GM18858 (cell line): ENCODE measurements at regions not wholly inside any gene's neighbourhood (a gene's known extent, or its start where the extent isn't known, plus 50 kb on each side); places are given as distances from the start of the nearest gene placed in this dataset.
"Not testable (repeated sequence)": the region's sequence is repeated elsewhere in the genome, so short reads cannot be mapped to it uniquely, and the experiment has no call there.

ENCODE experiments used
- ATAC-seq: cut with Tn5 transposase; IDR thresholded peaks from one replicate; pipeline ENCODE4 v1.9.1; 2021; ENCODE audit not compliant: unreplicated experiment

DNA sequence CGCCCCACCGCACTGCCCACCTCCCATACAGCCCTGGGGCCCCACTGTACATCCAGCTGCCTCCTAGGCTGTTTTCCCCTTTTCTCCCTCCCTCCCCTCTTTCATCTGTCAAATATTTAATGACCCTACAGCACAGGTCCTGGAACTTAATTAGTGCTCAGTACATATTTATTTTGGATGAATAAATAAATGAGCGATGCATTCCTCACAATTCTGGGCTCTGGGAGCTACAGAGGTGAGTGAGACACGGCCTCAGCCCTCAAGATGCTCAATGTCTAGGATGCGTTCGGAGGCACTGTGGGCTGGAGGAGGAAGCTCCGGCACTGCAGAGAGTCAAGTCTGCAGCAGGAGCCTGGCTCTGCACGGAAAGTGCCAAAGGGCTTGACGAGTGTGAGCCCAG, 175.0 kb downstream of the FAM43A start:
- no peak for ATAC-seq

- ATAC-seq: no peak
These were observed 175.7 kb downstream of the FAM43A start for GRCh38 chr3:194861375-194861774.

- ATAC-seq: no peak
These were observed 179.4 kb downstream of the FAM43A start for GRCh38 chr3:194865061-194865460.

- no peak for ATAC-seq
These were observed 179.9 kb downstream of the FAM43A start for GRCh38 chr3:194865615-194866014.

DNA sequence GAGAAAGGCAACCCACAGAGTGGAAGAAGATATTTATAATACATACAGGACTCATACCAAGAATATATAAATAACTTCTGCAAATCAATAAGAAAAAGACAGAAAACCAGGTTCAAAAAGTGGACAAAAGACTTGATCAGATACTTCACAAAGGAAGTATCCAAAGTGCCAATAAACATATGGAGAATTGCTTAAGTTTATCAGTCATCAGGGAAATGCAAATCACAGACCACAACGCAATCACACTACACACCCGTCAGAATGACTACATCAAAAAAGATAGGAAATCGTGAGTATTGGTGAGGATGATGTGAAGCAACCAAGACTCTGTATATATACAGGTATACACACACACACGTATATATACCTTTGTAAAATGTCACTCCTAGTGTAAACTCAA, 180.6 kb downstream of the FAM43A start:
- no peak for ATAC-seq

GRCh38 chr3:194867270-194867983, 181.7 kb downstream of the FAM43A start:
- no peak for ATAC-seq

DNA sequence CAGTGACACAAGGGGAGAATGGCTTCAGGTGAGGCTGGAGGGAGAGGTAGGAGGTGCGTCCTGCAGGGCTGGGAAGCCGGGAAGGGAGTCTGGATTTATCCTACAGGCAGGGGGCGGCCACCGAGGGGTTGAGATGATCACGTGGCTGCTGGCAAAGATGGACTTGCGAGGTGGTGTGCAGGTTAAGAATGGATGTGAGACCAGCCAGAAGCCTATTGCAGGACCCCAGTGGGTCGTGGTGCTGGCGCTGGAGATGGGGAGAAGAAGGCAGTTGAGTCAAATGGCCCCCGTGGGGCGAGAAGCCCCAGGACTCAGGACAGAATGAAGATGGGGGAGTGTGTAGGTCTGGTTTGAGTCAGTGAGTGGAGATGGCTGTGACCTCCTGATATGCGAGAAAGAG, 183.1 kb downstream of the FAM43A start:
- no peak for ATAC-seq

DNA sequence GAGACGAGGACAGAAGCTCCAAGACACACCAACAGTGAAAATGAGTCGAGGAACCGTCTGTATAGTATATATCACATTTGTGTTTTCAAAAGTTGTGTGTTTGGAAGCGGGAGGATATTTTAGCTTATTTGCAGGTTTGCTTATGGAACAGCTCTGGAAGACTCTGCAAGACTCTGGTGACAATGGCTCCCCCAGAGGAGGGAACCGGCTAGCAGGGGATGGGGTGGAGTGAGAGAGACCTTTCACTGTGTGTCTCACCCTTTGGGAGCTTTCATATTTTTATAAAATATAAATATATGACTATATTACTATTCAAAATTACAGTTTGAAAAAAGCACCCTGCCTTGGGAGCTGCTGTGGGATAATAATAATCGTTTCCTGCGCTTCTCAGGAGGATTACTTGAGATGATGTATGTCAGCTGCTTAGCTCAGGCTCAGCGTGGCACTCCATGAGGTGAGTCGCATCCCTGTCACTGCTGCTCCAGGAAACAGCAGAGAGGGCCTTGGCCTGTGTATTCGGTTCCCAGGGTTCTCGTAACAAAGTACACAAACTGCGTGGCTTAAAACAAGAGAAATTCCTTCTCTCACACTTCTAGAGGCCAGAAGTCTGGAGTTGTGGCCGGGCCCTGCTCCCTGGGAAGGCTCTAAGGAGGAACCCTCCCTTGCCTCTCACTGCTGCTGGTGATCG, 183.9 kb downstream of the FAM43A start:
- ATAC-seq: no peak

GRCh38 chr3:194870394-194871110, 184.9 kb downstream of the FAM43A start:
- no peak for ATAC-seq

- no peak for ATAC-seq
These were observed 185.6 kb downstream of the FAM43A start for GRCh38 chr3:194871143-194871863.

- ATAC-seq: no peak
These were observed 186.4 kb downstream of the FAM43A start for GRCh38 chr3:194871864-194872668.

DNA sequence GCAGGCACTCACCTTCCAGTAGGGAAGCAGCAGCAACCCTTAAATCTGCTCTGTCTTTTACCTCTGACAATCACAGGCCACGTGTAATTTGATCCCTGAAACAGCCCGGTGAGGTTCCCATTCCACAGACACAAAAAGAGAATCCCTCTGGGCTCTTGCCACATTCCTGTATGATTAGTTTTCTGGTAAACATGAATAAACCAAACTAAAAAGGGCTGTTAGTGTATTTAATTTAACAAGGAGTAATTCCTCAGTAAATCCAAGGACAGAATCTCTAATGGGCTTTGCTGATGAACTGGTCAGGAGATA, 186.9 kb downstream of the FAM43A start:
- no peak for ATAC-seq

DNA sequence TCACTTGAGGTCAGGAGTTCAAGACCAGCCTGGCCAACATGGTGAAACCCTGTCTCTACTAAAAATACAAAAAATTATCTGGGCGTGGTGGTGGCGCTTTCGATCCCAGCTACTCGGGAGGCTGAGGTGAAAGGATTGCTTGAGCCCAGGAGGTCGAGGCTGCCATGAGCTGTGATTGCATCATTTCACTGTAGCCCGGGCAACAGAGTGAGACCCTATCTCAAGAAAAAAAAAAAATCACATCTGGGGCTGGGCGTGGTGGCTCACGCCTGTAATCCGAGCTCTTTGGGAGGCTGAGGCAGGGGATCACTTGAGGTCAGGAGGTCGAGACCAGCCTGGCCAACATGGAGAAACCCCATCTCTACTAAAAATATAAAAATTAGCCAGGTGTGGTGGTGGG, 187.8 kb downstream of the FAM43A start:
- ATAC-seq: not testable (repeated sequence)

DNA sequence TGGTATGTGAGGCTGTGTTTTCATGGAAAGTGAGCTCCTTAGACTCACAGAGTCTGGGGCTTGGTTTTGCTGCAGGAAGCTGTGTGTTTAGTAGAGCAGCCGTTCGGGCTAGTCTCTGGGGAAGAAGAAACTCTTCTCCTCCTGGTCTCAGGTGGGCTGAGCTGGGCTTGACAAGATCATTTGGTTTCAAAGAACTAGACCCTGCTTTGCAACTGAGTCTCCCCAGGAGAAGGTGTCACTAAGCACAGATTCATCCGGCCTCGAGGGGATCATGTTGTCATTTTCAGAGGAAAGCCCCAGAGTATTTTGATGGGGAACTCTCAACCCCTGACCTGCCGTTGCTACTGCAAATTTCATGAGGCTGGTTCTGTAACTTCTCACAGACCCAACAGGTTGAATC, 188.5 kb downstream of the FAM43A start:
- no peak for ATAC-seq

DNA sequence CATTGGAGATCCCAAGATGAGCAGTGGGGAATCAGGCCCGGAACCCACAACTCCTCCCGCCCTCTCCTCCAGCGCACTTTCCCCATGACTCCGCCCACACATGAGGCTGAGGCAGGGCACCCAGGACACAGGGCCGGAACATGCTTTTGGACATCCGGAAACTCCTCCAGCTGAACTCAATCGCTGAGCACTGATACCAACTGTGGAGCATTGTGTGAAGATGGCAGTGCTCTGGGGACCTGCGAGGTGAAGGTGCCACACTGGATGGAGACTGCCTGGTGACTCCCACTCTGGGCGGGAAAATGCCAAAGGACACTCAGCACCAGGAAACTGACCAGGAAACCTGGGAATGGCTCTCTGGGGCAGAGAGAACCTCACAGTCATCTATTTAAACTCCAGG, 189.1 kb downstream of the FAM43A start:
- ATAC-seq: no peak

GRCh38 chr3:194875581-194876402, 190.1 kb downstream of the FAM43A start:
- ATAC-seq: no peak

GRCh38 chr3:194876403-194877095, 190.9 kb downstream of the FAM43A start:
- ATAC-seq: no peak

GRCh38 chr3:194877291-194878119, 191.8 kb downstream of the FAM43A start:
- ATAC-seq: no peak
